ENCODE measurements at regions not wholly inside any gene's neighbourhood (a gene's known extent, or its start where the extent isn't known, plus 50 kb on each side); places are given as distances from the start of the nearest gene placed in this dataset.

GRCh38 chr21:32172106-32172505, 106.7 kb downstream of the MIS18A start:
- H3K9me3 ChIP-seq (ENCODE audit: control insufficient read depth, low read depth, low read length) = no peaks in the 10 kb centered on the region
- H2AFZ ChIP-seq (ENCODE audit: control insufficient read depth, low read length) = no peak overlapping the region
- FAIRE-seq = no peak
- H3K4me3 ChIP-seq (ENCODE audit: control insufficient read depth in 2 of 3, extremely low read depth in 1 of 3, insufficient read depth in 2 of 3, low read depth in 1 of 3, low read length in 3 of 3) = no peak overlapping the region
- H3K36me3 ChIP-seq (ENCODE audit: control insufficient read depth in 2 of 2, extremely low read depth in 1 of 2, insufficient read depth in 2 of 2, low read length in 2 of 2) = no peaks in the 10 kb centered on the region
- TF ChIP-seq EZH2 (IDR thresholded peaks at IDR 0.05; ENCODE audit: low read length) = no peak
- no peak for TF ChIP-seq CTCF (optimal IDR thresholded peaks at IDR 0.05 in 1 of 3, IDR thresholded peaks at IDR 0.05 in 1 of 3, conservative IDR thresholded peaks at IDR 0.05 in 1 of 3; ENCODE audit: extremely low read depth in 1 of 3, insufficient read depth in 2 of 3, low read length in 3 of 3)
- dilution Hi-C loops (cut with MboI; ENCODE audit: extremely low pct_ligation_motif_present, low sequenced_read_pairs) = no loop called here
- no peaks in the 10 kb centered on the region for H3K4me1 ChIP-seq (ENCODE audit: control insufficient read depth, extremely low read depth, insufficient read depth, low read length)
- H3K4me2 ChIP-seq (ENCODE audit: control insufficient read depth, extremely low read depth, insufficient read depth, low read depth, low read length) = no peak overlapping the region
- no peaks in the 10 kb centered on the region for H4K20me1 ChIP-seq (ENCODE audit: control insufficient read depth, extremely low read depth, insufficient read depth, low read length)
- H3K79me2 ChIP-seq (ENCODE audit: control insufficient read depth, insufficient read depth, low read length) = no peaks in the 10 kb centered on the region
- H3K9me1 ChIP-seq (ENCODE audit: control insufficient read depth, extremely low read depth, insufficient read depth, low read length) = no peaks in the 10 kb centered on the region
- H3K27ac ChIP-seq (ENCODE audit: control insufficient read depth, insufficient read depth, low read length) = no peak overlapping the region
- H3K27me3 ChIP-seq (ENCODE audit: control insufficient read depth, extremely low read depth, insufficient read depth, low read length) = no peaks in the 10 kb centered on the region
- H3K9ac ChIP-seq (ENCODE audit: control insufficient read depth, extremely low read depth, insufficient read depth, low read length) = no peak overlapping the region
- no peak for DNase-seq (ENCODE audit: low read depth, low spot score)

GRCh38 chr21:32167513-32167912, 111.3 kb downstream of the MIS18A start:
- no peak overlapping the region for H3K4me3 ChIP-seq (ENCODE audit: control insufficient read depth in 2 of 3, extremely low read depth in 1 of 3, insufficient read depth in 2 of 3, low read depth in 1 of 3, low read length in 3 of 3)
- no peaks in the 10 kb centered on the region for H3K9me3 ChIP-seq (ENCODE audit: control insufficient read depth, low read depth, low read length)
- dilution Hi-C loops (cut with MboI; ENCODE audit: extremely low pct_ligation_motif_present, low sequenced_read_pairs) = no loop called here
- H3K36me3 ChIP-seq (ENCODE audit: control insufficient read depth in 2 of 2, extremely low read depth in 1 of 2, insufficient read depth in 2 of 2, low read length in 2 of 2) = no peaks in the 10 kb centered on the region
- H3K27me3 ChIP-seq (ENCODE audit: control insufficient read depth, extremely low read depth, insufficient read depth, low read length) = no peaks in the 10 kb centered on the region
- DNase-seq (ENCODE audit: low read depth, low spot score) (no peak), FAIRE-seq (no peak)
- H3K9ac ChIP-seq (ENCODE audit: control insufficient read depth, extremely low read depth, insufficient read depth, low read length) = no peak overlapping the region
- H3K9me1 ChIP-seq (ENCODE audit: control insufficient read depth, extremely low read depth, insufficient read depth, low read length) = no peaks in the 10 kb centered on the region
- H4K20me1 ChIP-seq (ENCODE audit: control insufficient read depth, extremely low read depth, insufficient read depth, low read length) = no peaks in the 10 kb centered on the region
- no peak overlapping the region for H3K4me2 ChIP-seq (ENCODE audit: control insufficient read depth, extremely low read depth, insufficient read depth, low read depth, low read length)
- no peak for TF ChIP-seq EZH2 (IDR thresholded peaks at IDR 0.05; ENCODE audit: low read length)
- no peak for TF ChIP-seq CTCF (optimal IDR thresholded peaks at IDR 0.05 in 1 of 3, IDR thresholded peaks at IDR 0.05 in 1 of 3, conservative IDR thresholded peaks at IDR 0.05 in 1 of 3; ENCODE audit: extremely low read depth in 1 of 3, insufficient read depth in 2 of 3, low read length in 3 of 3)
- H3K27ac ChIP-seq (ENCODE audit: control insufficient read depth, insufficient read depth, low read length) = no peak overlapping the region
- no peaks in the 10 kb centered on the region for H3K4me1 ChIP-seq (ENCODE audit: control insufficient read depth, extremely low read depth, insufficient read depth, low read length)
- H2AFZ ChIP-seq (ENCODE audit: control insufficient read depth, low read length) = no peak overlapping the region
- no peaks in the 10 kb centered on the region for H3K79me2 ChIP-seq (ENCODE audit: control insufficient read depth, insufficient read depth, low read length)

Measured in keratinocyte (primary cell).